ENCODE measurements at regions not wholly inside any gene's neighbourhood (a gene's known extent, or its start where the extent isn't known, plus 50 kb on each side); places are given as distances from the start of the nearest gene placed in this dataset.

DNA sequence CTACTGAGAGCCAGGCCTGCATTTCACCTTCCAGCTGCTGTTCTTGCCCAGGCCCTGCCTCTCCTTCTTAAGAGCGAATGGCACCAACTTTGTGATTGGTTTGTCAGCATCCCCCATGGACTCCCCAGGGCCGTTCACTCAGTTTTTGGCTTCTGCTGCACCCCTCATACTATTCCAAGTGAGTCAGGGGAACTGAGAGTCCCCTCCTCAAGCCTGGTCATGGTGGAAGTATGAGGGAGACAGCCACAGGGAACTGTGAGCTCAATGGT is 62.4 kb upstream of the ANTXRL start:
- Histone ChIP-seq H3K4me3 (ENCODE audit: low read length) (no peak overlapping the region), H3K36me3 (ENCODE audit: control insufficient read depth, insufficient read depth, low read length) (no peaks in the 10 kb centered on the region), H3K9me3 (ENCODE audit: control insufficient read depth, low read length) (no peaks in the 10 kb centered on the region)

DNA sequence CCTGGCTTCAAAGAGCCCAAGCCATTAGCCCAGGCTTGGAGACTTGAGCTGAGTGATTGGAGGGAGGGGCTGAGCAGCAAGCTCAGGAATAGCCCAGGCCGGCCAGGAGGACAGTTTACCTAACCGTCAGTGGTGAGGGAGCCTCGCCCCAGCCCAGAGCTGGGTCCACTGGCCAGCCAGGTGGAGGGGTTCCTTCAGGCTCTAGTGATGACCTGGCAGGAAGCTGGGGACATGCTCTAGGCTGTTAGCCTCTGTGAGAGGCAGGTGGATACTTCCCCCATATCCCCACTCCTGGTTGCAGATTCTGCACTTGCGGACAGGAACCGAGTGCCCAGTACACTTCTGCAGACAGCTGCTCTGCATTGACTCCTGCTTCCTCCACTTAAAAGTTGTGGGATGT is 61.2 kb upstream of the ANTXRL start:
- H3K9ac ChIP-seq (ENCODE audit: low read length) = no peak overlapping the region
- no peak overlapping the region for H3K4me3 ChIP-seq (ENCODE audit: low read length)
- no peaks in the 10 kb centered on the region for H3K9me3 ChIP-seq (ENCODE audit: control insufficient read depth, low read length)
- no peaks in the 10 kb centered on the region for H3K36me3 ChIP-seq (ENCODE audit: control insufficient read depth, insufficient read depth, low read length)
- peaks cover 14% of the 10 kb centered on the region for H3K4me1 ChIP-seq (ENCODE audit: control insufficient read depth, insufficient read depth, low read length)
- no peaks in the 10 kb centered on the region for H3K27me3 ChIP-seq (ENCODE audit: control insufficient read depth, insufficient read depth, low read length)

More for the DNA sequence above, 62.4 kb upstream of the ANTXRL start:
- Histone ChIP-seq H3K9ac (ENCODE audit: low read length) (no peak overlapping the region), H3K4me1 (ENCODE audit: control insufficient read depth, insufficient read depth, low read length) (peaks cover 11% of the 10 kb centered on the region), H3K27me3 (ENCODE audit: control insufficient read depth, insufficient read depth, low read length) (no peaks in the 10 kb centered on the region)

DNA sequence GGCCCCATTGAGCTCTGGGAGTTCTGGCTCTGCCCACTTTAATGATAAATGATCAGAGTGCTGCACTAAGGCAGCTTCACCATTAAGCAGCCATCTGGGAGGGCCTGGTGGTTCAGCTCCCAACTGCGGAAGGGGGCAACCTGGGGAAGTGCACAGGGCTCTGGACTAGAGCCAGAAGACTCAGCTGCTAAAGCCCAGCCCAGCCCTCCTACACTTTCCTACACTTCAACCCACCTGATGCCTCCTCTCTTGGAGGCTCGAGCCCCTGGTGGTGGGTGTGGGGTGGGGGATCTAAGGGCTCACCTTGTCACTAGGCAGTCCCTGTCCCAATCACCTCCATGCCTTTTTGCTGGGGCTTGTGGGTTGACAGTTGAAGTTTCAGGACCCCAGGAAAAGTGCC is 60.6 kb upstream of the ANTXRL start:
- no peaks in the 10 kb centered on the region for H3K36me3 ChIP-seq (ENCODE audit: control insufficient read depth, insufficient read depth, low read length)
- H3K27me3 ChIP-seq (ENCODE audit: control insufficient read depth, insufficient read depth, low read length) = no peaks in the 10 kb centered on the region
- no peak overlapping the region for H3K4me3 ChIP-seq (ENCODE audit: low read length)
- no peaks in the 10 kb centered on the region for H3K9me3 ChIP-seq (ENCODE audit: control insufficient read depth, low read length)
- peaks cover 14% of the 10 kb centered on the region for H3K4me1 ChIP-seq (ENCODE audit: control insufficient read depth, insufficient read depth, low read length)
- no peak overlapping the region for H3K9ac ChIP-seq (ENCODE audit: low read length)

DNA sequence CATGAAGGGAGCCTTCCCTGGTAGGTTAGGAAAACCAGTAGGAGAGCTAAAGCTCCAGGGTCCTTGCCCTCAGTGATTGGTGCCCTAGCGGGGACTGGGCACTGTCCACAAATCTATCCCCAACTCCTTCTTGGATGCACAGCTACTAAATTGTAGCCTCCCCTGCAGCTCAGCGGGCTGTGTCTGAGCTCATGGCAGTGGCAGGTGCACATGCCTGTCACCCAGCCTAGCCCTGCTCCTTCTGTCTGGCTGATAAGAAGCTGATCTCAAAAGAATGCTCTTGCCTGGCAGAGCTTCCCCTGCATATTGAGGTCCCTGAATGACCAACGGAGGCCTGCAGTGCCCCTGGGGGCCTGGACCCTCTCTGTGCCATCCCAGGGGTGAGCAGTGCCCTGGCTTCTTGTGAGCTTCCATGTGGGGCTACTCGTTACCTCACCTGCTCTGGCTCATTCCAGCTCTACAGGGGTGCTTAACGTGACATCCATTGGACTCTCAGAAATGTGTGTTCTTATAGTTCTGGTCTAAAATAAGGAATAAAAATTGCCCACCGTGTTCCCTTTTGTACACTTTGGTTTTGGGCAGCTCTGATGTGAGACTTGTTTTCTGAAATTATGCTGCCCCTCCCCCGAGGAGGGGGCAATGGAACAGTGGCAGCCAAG is 59.8 kb upstream of the ANTXRL start:
- Histone ChIP-seq H3K9me3 (ENCODE audit: control insufficient read depth, low read length) (no peaks in the 10 kb centered on the region), H3K36me3 (ENCODE audit: control insufficient read depth, insufficient read depth, low read length) (no peaks in the 10 kb centered on the region), H3K9ac (ENCODE audit: low read length) (no peak overlapping the region), H3K4me3 (ENCODE audit: low read length) (no peak overlapping the region), H3K4me1 (ENCODE audit: control insufficient read depth, insufficient read depth, low read length) (peaks cover 14% of the 10 kb centered on the region), H3K27me3 (ENCODE audit: control insufficient read depth, insufficient read depth, low read length) (no peaks in the 10 kb centered on the region)

DNA sequence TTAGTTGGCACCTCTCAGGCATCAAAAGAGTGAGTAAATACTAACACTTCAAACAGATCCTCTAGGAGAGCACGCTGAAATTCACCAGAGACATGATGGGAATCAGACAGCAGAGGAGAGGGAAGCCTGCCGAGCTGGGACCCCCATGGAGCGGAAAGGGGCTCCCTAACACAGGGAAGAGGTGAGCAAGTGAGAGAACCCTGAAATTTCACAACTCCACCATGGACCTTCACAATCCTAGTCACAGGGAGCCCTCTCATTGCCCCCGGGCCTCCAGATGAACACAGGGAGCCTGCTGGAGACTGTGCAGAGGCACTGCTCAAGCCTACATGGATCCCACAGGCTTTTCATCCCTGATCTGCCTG is 59.2 kb upstream of the ANTXRL start:
- H3K4me3 ChIP-seq (ENCODE audit: low read length) = no peak overlapping the region
- no peaks in the 10 kb centered on the region for H3K9me3 ChIP-seq (ENCODE audit: control insufficient read depth, low read length)
- no peaks in the 10 kb centered on the region for H3K27me3 ChIP-seq (ENCODE audit: control insufficient read depth, insufficient read depth, low read length)
- peaks cover 14% of the 10 kb centered on the region for H3K4me1 ChIP-seq (ENCODE audit: control insufficient read depth, insufficient read depth, low read length)
- no peak overlapping the region for H3K9ac ChIP-seq (ENCODE audit: low read length)
- no peaks in the 10 kb centered on the region for H3K36me3 ChIP-seq (ENCODE audit: control insufficient read depth, insufficient read depth, low read length)

DNA sequence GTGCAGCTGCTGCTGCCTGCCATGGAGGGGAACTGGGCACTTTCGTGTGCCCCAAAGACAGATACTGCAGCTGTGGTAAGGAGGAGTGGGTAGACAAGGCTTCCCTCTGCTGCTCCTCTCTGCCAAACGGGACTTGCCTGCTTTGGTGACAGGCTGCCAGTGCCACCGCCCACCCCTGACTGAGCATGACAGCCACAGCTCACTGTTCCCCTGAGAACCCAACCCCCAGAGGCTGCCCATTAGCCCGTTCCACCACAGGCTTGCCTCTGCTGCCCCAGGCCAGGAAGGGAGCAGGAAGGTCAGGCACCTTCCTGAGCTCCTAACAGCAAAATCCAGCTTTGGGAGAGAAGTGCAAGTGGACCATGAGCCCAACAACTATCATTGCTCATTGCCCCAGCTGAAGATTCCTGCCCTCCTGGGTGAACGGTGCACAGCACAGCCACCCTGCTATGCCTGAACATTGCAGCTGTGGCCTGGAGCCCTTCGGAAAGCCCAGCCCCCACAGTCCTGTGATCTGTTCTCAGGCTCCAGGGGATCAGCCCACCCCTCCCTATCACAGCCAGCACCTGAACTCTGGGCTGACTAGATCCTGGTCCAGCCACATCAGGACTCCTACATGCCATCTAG is 58.7 kb upstream of the ANTXRL start:
- Histone ChIP-seq H3K4me1 (ENCODE audit: control insufficient read depth, insufficient read depth, low read length) (peaks cover 14% of the 10 kb centered on the region), H3K36me3 (ENCODE audit: control insufficient read depth, insufficient read depth, low read length) (no peaks in the 10 kb centered on the region), H3K27me3 (ENCODE audit: control insufficient read depth, insufficient read depth, low read length) (no peaks in the 10 kb centered on the region), H3K4me3 (ENCODE audit: low read length) (no peak overlapping the region), H3K9me3 (ENCODE audit: control insufficient read depth, low read length) (no peaks in the 10 kb centered on the region), H3K9ac (ENCODE audit: low read length) (no peak overlapping the region)

DNA sequence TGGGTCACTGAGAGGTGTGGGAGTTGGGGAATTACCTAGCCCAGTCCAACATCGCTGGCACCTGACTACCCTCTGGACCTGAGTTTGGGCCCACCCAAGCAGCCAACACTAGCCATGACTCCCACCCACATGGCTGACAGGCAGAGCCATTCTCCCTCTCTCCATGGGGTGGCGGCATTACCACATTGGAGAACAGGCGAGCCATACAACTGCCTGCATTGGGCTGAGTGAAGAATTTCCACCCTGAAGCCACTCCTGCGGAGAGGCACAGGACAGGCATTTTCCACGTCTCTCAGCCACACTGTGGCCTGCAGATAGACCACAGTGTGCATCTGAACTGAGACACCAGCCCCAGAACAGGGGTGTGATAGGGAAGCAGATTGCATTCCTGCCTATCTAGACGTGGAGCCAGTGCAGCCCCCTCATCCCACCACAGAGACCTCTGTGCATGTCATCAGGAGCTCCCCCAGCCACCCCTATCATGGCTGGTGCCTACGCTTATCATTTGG is 58.2 kb upstream of the ANTXRL start:
- Histone ChIP-seq H3K27me3 (ENCODE audit: control insufficient read depth, insufficient read depth, low read length) (no peaks in the 10 kb centered on the region), H3K4me3 (ENCODE audit: low read length) (no peak overlapping the region), H3K9ac (ENCODE audit: low read length) (no peak overlapping the region), H3K9me3 (ENCODE audit: control insufficient read depth, low read length) (no peaks in the 10 kb centered on the region), H3K4me1 (ENCODE audit: control insufficient read depth, insufficient read depth, low read length) (peaks cover 14% of the 10 kb centered on the region), H3K36me3 (ENCODE audit: control insufficient read depth, insufficient read depth, low read length) (no peaks in the 10 kb centered on the region)

DNA sequence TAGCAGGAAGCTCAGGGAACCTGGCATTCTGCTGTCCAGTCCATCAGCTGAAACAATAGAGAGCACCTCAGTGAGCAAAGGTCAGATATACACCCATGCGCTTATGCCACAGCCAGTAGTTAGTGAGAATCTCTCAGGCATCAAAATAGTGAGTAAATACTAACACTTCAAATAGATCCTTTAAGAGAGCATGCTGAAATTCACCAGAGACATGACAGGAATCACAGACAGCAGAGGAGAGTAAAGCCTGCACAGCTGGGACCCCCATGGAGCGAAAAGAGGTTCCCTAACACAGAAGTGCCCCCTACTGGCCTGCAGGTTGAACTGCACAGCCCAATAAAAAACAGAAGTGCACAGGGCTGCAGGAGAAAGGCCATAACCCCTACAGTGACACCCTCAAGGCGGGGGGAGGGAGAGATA is 57.6 kb upstream of the ANTXRL start:
- Histone ChIP-seq H3K36me3 (ENCODE audit: control insufficient read depth, insufficient read depth, low read length) (no peaks in the 10 kb centered on the region), H3K9ac (ENCODE audit: low read length) (no peak overlapping the region), H3K9me3 (ENCODE audit: control insufficient read depth, low read length) (no peaks in the 10 kb centered on the region), H3K4me1 (ENCODE audit: control insufficient read depth, insufficient read depth, low read length) (peaks cover 14% of the 10 kb centered on the region), H3K27me3 (ENCODE audit: control insufficient read depth, insufficient read depth, low read length) (no peaks in the 10 kb centered on the region), H3K4me3 (ENCODE audit: low read length) (no peak overlapping the region)

DNA sequence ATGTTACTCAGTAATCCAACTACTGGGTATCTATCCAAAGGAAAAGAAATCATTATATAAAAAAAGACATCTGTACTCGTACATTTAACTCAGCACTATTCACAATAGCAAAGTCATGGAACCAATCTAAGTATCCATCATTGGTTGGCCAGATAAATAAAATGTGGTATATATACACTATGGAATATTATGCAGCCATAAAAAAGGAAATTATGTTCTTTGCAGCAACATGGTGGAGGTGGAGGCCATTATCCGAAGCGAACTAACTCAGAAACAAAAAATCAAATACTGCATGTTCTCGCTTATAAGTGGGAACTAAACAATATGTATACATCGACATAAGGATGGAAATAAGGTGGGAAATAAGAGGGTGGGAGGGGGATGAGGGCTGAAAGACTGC is 56.2 kb upstream of the ANTXRL start:
- Histone ChIP-seq H3K9ac (ENCODE audit: low read length) (no peak overlapping the region), H3K4me1 (ENCODE audit: control insufficient read depth, insufficient read depth, low read length) (peaks cover 14% of the 10 kb centered on the region), H3K9me3 (ENCODE audit: control insufficient read depth, low read length) (no peaks in the 10 kb centered on the region), H3K27me3 (ENCODE audit: control insufficient read depth, insufficient read depth, low read length) (no peaks in the 10 kb centered on the region), H3K36me3 (ENCODE audit: control insufficient read depth, insufficient read depth, low read length) (no peaks in the 10 kb centered on the region), H3K4me3 (ENCODE audit: low read length) (no peak overlapping the region)

DNA sequence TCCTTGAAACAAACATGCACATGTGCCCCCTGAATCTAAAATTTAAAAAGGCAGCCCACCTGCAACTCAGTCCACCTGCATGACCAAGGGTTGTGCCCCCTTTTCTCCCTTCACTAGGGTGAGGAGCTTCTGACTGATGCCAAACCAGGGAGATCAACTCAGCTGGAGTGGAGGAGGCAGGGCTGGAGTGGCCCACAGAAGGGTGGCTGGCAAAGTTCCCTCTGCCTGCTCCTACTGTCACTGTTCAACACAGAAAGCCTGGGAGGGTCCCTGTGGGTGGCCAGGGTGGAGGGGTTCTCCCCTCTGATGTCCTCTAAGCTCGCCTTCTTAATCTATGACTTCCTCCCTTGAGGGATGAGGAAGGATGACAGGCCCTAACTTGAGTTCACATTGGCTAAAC is 55.7 kb upstream of the ANTXRL start:
- Histone ChIP-seq H3K36me3 (ENCODE audit: control insufficient read depth, insufficient read depth, low read length) (no peaks in the 10 kb centered on the region), H3K27me3 (ENCODE audit: control insufficient read depth, insufficient read depth, low read length) (no peaks in the 10 kb centered on the region), H3K4me3 (ENCODE audit: low read length) (no peak overlapping the region), H3K4me1 (ENCODE audit: control insufficient read depth, insufficient read depth, low read length) (peaks cover 14% of the 10 kb centered on the region), H3K9me3 (ENCODE audit: control insufficient read depth, low read length) (no peaks in the 10 kb centered on the region), H3K9ac (ENCODE audit: low read length) (no peak overlapping the region)

DNA sequence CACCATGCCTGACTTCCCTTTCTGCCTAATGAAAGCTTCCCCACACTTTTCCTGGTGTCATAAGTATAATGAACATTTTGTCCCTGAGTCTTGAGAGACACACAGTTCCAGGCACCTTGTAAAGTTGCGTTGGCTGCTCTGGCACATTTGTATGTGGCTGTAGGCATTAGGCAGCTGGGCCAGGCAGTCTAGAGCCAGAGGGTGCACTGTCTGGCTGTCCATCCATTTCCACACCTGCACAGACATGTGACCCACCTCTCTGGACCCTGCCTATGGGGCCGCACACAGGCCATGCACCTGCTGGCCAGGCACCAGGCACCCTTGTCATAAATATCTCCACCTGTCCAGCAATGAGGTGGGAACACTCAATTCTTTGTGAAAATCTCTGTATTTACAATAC is 54.7 kb upstream of the ANTXRL start:
- Histone ChIP-seq H3K4me1 (ENCODE audit: control insufficient read depth, insufficient read depth, low read length) (peaks cover 14% of the 10 kb centered on the region), H3K27me3 (ENCODE audit: control insufficient read depth, insufficient read depth, low read length) (no peaks in the 10 kb centered on the region), H3K9ac (ENCODE audit: low read length) (no peak overlapping the region), H3K36me3 (ENCODE audit: control insufficient read depth, insufficient read depth, low read length) (no peaks in the 10 kb centered on the region), H3K9me3 (ENCODE audit: control insufficient read depth, low read length) (no peaks in the 10 kb centered on the region), H3K4me3 (ENCODE audit: low read length) (no peak overlapping the region)

DNA sequence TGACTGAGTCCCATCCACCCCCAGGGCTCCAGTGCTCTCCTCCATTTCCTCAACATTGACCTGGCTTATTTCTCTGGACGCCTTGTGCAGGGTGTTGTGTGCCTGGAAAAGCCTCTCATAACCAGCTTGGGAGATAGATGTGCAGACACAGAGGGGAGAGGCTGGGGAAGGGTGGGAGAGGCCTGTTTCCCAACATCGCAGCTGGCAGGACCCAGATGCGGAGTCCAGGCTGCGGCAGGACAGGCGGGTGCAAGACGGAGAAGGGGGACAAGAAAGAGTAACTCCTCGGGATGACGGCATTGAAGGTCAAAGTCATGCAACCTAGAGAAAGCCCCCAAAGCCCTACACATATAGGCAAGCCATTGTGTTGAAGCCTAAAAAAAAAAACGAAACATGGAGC is 54.1 kb upstream of the ANTXRL start:
- H3K27me3 ChIP-seq (ENCODE audit: control insufficient read depth, insufficient read depth, low read length) = no peaks in the 10 kb centered on the region
- no peaks in the 10 kb centered on the region for H3K36me3 ChIP-seq (ENCODE audit: control insufficient read depth, insufficient read depth, low read length)
- peaks cover 14% of the 10 kb centered on the region for H3K4me1 ChIP-seq (ENCODE audit: control insufficient read depth, insufficient read depth, low read length)
- H3K9me3 ChIP-seq (ENCODE audit: control insufficient read depth, low read length) = no peaks in the 10 kb centered on the region
- H3K9ac ChIP-seq (ENCODE audit: low read length) = no peak overlapping the region
- no peak overlapping the region for H3K4me3 ChIP-seq (ENCODE audit: low read length)

DNA sequence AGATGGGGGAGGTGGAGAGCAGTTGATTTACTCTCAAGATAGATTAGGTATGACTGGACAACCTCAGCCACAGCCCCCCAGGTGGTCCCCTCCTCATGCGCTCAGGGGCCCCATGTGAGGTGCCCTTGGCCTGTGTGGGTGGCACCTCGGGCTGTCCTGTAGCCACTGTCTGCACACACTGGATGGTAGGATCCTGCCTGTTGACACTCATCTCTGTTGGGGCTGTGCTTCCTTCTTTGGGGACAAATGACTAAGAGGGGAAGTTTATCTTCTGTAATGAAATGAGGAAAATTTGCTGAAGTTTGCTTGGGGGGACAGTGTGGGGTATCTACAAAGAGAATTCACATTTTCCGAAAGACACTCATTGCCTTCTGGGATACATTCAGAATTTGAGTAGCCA is 53.6 kb upstream of the ANTXRL start:
- Histone ChIP-seq H3K9me3 (ENCODE audit: control insufficient read depth, low read length) (no peaks in the 10 kb centered on the region), H3K27me3 (ENCODE audit: control insufficient read depth, insufficient read depth, low read length) (no peaks in the 10 kb centered on the region), H3K4me3 (ENCODE audit: low read length) (no peak overlapping the region), H3K36me3 (ENCODE audit: control insufficient read depth, insufficient read depth, low read length) (no peaks in the 10 kb centered on the region), H3K4me1 (ENCODE audit: control insufficient read depth, insufficient read depth, low read length) (peaks cover 14% of the 10 kb centered on the region), H3K9ac (ENCODE audit: low read length) (no peak overlapping the region)

Data from mucosa of stomach (tissue), 1 donor.